ENCODE measurements at regions not wholly inside any gene's neighbourhood (a gene's known extent, or its start where the extent isn't known, plus 50 kb on each side); places are given as distances from the start of the nearest gene placed in this dataset.

DNA sequence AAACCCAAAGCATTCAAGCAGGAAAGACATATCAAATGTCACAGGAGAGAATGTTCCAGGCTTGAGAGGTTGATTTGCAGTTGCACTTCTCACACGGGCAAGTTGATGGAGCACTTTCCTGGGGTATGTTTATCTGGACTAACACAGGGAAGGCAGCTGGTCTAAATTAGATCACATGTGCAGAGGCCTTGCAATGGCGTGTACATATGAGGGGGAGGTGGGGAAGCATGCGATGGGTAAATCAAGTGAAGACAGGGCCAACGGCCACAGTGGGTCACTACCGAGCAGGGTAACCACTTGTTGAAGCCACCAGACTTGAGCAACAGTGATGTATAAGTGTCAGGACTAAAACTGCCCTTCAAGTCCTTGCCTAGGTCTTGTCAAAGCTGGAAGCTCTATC lies 156.6 kb upstream of the MAF start:
- no peak for ATAC-seq
- no peak for DNase-seq (ENCODE audit: low spot score)
- intact Hi-C loops (cut with DNase I) = no loop called here

GRCh38 chr16:79756571-79756970 lies 156.0 kb upstream of the MAF start:
- intact Hi-C loops (cut with DNase I) = no loop called here
- DNase-seq (ENCODE audit: low spot score) (no peak), ATAC-seq (no peak)

DNA sequence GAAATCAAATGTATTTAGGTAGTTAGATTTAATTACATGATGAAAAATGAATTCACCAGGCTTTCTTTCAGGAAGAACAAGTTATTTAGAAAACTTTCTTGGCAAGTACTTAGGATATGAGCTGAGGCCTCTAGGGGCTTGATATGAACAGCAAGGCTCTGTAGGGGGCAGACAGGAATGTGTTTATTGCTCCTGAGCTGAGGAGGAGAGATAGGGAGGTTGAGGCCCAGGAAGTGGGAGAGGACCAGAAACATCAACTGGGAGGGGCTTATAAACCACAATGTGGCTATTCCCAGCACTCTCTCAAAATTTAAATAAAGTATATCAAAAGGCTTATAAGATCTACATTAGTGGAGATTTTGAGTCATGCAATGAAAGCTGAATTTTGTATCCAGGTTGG lies 154.0 kb upstream of the MAF start:
- ATAC-seq = peak; percentile 32
- intact Hi-C loops (cut with DNase I) = no loop called here

DNA sequence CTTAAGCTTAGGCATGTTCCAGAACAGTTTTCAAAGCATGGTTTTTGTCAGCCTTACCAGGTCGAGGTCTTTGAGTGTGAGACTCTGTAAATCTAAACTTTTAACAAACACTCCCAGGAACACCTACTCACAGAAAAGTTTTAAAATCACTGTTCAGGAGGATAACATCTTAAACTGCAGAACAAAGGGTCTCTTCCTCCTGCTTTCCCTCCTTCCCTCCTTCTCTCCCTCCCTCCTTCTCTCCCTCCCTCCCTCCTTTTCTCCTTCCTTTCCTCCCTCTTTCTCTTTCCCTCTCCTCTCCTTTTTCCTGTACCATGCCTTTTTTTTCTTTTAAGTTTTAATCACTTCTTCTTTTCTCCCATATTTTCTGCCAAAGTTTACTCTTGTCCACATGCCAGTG lies 153.5 kb upstream of the MAF start:
- DNase-seq (ENCODE audit: low spot score) (no peak), ATAC-seq (no peak)
- intact Hi-C loops (cut with DNase I) = no loop called here

More for the DNA sequence above, 154.0 kb upstream of the MAF start:
- no peak for DNase-seq (ENCODE audit: low spot score)

- intact Hi-C loops (cut with DNase I) = no loop called here
- DNase-seq (ENCODE audit: low spot score) (no peak), ATAC-seq (no peak)
Measured at GRCh38 chr16:79753286-79753685, 152.7 kb upstream of the MAF start.

GRCh38 chr16:79752396-79752795 lies 151.9 kb upstream of the MAF start:
- no peak for DNase-seq (ENCODE audit: low spot score)
- intact Hi-C loops (cut with DNase I) = no loop called here
- no peak for ATAC-seq

- DNase-seq (ENCODE audit: low spot score) (no peak), ATAC-seq (peak; percentile 85)
- intact Hi-C loops (cut with DNase I) = no loop called here
Measured at GRCh38 chr16:79751471-79752184, 151.1 kb upstream of the MAF start.

DNA sequence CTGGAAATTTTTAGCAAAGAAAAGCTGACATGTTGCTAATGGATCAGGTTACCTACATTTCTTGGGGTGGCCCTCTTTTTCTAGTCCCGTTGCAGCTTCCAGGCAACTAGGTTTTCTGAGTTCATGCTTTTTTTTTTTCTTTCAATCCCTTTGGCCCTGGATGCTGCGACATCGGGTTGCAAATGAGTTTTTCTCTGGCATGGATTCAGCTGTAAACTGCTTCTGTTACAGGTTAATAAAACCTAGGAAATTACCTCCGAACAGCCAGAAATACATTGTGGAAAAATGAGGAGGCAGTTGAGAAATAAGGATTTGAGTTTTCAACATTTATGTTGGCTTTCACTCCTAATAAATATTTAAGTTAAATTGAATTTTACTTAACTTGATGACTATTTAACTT lies 149.8 kb upstream of the MAF start:
- intact Hi-C loops (cut with DNase I) = no loop called here
- no peak for DNase-seq (ENCODE audit: low spot score)
- no peak for ATAC-seq

DNA sequence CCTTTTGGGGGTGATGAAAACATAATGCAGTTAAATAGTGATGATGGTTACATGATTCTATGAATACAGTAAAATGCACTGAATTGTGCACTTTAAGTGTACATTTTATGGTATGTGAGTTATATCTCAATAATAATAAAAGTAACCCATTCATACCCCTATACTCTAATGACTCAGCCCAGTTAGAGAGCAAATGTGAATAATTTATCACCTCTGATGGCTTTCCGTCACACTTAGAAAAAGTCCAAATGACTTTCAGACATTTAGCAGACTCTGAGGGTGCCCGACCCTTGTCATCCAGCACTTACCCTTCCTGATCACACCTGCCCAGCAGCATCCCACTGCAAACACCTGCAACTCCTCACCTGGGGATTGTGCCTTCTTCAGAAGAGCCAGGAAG lies 148.1 kb upstream of the MAF start:
- DNase-seq (ENCODE audit: low spot score) (no peak), ATAC-seq (no peak)
- intact Hi-C loops (cut with DNase I) = no loop called here

DNA sequence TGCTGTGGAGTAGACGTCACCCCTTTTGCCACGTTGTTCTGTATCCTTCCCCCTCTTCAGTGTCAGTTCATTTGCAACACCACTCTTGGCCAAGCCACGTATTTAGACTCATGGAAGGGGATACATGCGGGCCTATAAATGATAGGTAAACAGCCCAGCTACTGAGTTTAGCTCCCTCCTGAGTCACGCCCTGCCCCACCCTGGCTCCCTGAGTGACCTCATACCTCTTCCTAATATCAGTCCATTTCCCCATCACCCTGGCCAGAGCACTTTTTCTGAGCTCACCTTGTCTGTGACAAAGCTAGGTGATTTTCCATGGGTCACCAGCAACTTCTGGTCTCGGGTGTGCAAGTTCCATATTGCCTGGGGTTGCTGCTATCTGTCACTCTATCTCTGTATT lies 147.2 kb upstream of the MAF start:
- ATAC-seq (no peak), DNase-seq (ENCODE audit: low spot score) (no peak)
- intact Hi-C loops (cut with DNase I) = no loop called here

GRCh38 chr16:79740252-79740651 lies 139.7 kb upstream of the MAF start:
- intact Hi-C loops (cut with DNase I) = no loop called here
- ATAC-seq (no peak), DNase-seq (ENCODE audit: low spot score) (no peak)

- DNase-seq (ENCODE audit: low spot score) = no peak
- intact Hi-C loops (cut with DNase I) = no loop called here
- ATAC-seq = no peak
Measured at GRCh38 chr16:79735271-79735670, 134.7 kb upstream of the MAF start.

DNA sequence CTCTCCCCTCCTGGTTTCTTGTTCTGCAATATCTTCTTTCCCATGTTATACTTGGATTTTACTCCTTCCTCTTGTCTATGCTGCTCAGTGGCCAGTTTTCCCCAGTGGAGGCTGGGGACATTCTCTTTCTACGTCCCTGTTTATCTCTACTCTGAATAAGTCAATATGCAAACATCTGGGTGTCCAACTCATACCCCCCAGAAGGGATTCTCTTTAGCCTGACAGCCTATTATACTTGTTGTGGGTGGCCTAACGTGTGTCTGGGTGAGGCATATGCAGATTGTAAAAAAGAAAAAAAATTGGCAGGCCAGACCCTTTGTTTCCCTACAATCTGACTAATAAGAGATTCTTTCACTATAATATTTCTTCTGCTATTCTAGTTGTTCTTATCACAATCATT lies 134.2 kb upstream of the MAF start:
- intact Hi-C loops (cut with DNase I) = loop anchor here (1.0 kb wide), 1 partner anchor 24 kb away; no protein-coding TSS in a partner anchor
- DNase-seq (ENCODE audit: low spot score) (no peak), ATAC-seq (no peak)

DNA sequence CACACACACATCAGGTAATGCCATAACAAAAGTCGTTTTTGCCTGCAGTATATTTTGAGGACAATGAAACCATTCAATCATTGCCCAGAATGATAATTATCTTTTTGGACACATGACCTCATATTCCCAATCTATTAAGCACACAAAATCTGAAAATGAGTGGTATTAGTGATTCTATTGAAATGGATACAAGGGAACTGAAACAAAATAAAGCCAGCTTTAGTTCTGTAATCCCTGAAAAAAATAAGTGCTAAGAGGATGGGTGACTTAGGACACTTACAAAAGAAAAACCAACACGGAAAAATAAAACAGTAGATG lies 128.3 kb upstream of the MAF start:
- DNase-seq (ENCODE audit: low spot score) (no peak), ATAC-seq (no peak)
- intact Hi-C loops (cut with DNase I) = no loop called here

- intact Hi-C loops (cut with DNase I) = no loop called here
- DNase-seq (ENCODE audit: low spot score) (no peak), ATAC-seq (no peak)
Measured at GRCh38 chr16:79728048-79728922, 127.7 kb upstream of the MAF start.

GRCh38 chr16:79726902-79727301 lies 126.4 kb upstream of the MAF start:
- DNase-seq (ENCODE audit: low spot score) (no peak), ATAC-seq (no peak)
- intact Hi-C loops (cut with DNase I) = no loop called here

DNA sequence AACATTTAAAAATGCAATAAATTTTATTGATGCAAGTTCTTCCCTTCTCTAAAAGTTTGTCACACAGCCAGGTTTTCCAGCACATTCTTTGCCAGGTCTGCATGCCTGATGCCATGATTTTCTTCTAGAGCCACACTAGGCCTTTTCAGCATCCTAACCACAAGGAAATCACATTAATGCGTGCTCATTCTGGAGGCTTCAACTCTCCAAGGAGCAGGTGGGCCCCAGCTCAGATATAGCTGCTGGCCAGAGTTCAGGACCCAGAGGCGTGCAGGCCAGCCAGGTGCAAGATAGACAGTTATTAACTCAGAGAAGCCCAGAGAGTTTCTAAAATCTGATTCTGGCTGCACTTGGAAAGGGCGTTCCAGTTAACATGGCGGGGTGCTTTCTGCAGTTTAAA lies 124.5 kb upstream of the MAF start:
- intact Hi-C loops (cut with DNase I) = no loop called here

DNA sequence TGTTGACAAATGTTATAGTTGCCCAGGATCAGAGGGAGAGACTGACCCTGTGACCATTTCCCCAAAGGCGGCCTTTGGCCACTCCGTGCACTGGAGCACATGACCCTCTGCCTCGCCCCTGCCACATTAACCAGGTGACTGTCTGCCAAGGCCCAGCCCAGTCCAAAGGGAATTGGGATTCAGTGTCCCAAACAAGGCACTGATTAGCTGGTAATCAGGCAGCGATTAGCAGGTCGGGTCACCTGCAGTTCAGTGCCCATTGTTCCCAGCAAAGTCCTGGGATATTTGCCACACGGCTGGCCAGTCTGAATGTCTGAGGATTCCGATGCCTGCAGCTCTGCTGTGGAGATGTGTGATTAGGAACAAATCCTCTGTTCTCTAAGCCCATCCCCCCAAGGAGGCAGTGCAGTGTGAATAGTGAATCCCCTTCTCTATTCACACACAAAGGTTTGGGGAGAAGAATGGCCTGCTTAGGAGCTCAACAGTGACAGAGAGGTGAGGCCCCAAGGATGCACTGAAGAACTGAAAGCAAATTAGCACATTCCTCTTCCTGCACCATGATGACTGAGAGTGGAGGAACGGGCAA lies 123.1 kb upstream of the MAF start:
- ATAC-seq = no peak
- intact Hi-C loops (cut with DNase I) = no loop called here
- DNase-seq (ENCODE audit: low spot score) = no peak

More for the DNA sequence above, 124.5 kb upstream of the MAF start:
- DNase-seq (ENCODE audit: low spot score) = no peak
- ATAC-seq = no peak

DNA sequence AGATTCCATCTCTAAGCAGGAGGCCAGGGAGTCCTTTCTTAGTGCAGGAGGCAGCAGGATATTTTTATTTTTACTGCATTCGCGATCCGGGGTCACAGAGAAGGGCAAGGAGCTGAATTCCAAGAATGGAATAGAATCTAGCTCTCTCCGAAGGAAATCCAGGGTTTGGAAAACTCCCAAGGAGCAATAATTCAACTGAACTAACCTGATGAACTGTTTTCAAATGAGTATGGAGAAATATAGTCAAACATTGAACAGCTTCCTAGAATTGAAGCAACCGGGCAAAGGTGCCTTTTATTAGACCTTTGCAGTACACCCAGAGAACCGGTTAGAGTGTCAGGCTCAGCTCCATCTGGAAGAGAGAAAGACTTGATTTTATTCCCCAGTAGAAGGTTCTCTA lies 120.7 kb upstream of the MAF start:
- peak; percentile 77 for ATAC-seq
- DNase-seq (ENCODE audit: low spot score) = no peak
- intact Hi-C loops (cut with DNase I) = no loop called here

DNA sequence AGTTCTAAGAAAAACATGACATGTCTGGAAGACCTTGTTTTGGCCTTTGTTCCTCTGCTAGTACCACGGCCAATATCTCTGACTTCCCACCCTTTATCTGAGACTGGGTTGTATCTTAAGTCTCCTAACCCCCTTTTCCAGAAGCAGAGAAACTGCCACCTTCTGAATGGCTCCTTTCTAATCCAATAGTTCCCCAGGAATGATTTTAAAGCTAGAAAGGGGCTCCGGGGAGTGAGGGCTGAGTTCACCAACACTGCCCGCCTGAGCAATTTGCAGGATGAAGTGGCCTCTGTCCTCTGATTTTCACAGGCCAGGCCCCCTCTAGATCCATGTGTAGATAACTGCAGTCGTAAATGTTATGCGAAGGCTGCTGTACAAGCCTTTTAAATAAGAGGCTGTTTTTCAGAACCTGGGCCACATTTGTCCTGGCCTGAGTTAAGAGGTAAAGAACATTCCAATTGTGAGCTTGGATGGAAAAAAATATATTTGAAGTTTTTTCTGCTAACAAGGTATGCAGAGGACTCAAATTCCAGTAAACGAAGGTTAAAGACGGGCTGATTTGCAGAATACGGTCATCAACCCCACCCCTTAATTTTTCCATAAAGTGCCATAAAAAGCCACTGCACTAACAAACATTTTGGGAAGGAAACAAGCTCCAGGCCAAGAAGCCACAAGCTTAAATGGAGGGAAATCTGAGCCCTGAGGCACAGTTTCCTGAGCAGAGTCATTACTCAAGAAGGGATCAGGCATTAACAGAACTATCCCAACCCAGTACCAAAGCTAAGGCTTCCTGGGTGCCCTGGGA lies 117.0 kb upstream of the MAF start:
- ATAC-seq = no peak
- DNase-seq (ENCODE audit: low spot score) = no peak
- intact Hi-C loops (cut with DNase I) = no loop called here
